GM19455 (cell line): ENCODE measurements at regions not wholly inside any gene's neighbourhood (a gene's known extent, or its start where the extent isn't known, plus 50 kb on each side); places are given as distances from the start of the nearest gene placed in this dataset.

Experiments
- ATAC-seq: cut with Tn5 transposase; IDR thresholded peaks from one replicate; pipeline ENCODE4 v1.9.1; 2021; ENCODE audit not compliant: unreplicated experiment

DNA sequence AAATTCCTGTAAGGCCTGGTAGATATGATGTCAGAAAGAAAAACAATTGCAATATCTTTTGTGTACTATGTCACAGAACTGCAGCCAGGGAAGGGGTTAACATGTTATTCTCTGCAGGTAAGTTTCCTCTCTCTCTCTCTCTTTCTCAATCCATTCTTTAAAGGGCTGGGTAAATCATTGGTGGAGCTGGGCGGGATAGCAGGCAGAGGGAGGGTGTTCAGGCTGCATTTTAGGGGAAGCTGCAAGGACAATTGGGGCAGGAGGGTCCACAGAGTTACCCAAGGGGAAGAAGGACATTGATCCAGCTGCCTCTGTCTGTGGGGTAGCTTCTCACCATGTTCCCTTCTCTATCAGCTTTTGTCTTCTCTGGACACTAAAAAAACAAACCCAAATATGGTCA is 153.9 kb upstream of the BMPER start:
- no peak for ATAC-seq

DNA sequence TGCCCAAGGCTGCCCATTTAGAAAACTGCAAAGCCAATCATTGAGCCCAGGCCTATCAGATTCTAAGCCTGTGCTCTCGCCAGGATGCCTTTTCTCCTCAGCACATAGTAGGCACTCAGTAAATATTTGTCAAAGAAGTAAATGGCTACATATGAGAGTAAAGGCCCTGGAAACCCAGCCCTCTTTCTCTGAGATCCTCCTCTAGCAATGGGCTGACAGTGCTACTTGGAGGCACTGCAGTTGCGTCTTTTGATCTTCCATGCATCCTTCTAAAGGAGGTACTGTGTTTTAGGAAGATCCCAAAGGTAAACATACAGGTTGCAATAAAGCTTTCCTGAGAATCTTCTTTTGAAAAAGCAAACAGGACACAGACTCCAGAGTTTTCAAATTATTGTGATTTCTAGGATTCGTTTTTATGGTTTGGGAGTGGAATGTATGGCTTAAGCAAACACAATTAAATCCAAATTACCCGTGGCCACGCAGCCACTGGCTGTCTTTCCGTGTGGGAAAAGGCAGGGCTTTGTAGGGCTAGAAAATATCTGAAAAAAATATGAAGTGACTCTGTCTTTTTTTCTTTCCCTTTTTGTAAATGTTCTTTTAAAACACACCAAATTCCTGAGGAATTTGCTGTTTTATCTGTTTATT is 151.3 kb upstream of the BMPER start:
- ATAC-seq = no peak

DNA sequence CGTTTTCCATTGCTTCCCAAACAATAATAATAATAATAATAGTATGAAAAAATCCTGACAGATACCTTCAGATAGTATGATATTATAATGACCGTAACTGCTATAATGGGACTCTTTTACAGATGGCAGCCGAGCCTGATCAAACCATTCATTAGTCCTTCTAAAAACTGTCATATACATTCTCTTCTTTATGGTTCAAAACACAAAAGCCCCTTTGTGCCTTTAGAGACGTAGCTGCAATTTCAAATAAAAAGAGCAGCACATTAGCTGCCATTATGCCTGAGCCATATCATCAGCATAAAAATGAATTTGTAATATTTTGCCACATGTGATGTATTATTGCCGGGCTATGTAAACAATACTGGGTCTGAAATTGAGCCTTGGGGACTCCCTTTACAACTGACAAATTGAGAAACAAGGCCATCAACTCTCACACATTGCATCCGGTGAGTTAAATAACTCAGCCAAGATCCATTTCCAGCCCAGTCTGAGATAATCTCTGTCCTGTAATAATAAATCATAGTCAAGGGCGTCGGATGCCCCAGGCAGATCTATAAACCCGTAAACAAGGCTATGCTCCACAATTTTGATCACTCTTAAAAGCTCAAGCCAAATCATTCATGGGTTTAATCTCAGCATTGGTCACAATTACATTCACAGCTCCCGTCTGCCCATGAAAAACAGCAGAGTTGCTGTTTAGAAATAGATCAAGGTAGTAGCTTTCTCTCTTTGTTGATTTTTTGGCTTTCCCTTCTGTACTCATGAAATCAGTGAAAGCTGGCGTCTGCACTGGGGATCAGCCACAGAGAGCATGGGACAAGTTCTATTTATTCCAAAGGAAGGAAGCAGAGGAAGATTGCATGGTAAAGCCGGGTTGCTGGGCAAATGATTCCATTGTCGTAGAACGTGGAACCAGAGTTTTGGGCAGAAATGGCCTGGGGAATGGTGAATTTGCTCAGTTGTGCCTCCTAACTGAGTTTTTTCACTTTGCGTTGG is 150.1 kb upstream of the BMPER start:
- no peak for ATAC-seq

DNA sequence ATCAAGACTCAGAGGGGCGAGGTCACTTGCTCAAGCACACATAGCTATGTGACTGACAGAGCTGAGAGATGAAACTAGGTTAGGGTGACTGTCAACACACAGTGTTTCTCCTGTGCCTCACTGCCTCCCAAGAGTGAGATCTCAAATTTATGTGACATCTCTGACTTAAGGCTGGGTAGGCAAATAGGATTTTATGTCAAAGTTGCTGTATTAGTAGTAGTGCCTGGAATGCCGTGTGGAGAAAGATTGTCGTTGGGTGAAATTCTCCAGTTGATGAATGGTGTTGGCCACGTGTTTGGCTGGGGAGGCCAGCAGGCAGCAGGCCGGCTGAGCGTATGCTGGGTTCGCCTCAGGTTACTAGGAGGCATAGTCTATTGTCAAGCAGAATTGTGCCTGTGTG is 148.3 kb upstream of the BMPER start:
- ATAC-seq = no peak

DNA sequence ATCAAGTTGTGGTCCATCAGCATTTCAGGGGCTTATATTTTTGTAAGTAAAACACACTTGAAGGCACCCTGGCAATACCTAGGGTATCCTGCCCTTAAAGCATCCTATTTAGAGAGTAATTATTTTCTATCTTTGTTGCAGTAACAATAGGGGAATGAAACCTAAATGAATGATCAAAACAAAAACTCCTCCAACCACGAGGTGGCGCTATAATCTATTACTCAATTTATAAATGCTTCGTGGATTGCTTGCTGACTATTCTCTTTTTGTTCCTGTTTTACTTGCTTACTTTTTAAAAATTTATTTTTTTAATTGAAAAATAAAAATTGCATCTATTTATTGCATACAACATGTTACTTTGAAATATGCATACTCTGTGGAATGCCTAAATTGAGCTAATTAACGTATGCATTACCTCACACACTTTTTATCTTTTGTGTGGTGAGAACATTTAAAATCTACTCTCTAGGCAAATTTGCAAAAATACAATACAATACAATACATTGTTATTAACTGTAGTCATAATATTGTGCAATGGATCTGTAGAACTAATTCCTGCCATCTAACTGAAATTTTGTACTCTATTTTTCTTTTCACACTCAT is 147.7 kb upstream of the BMPER start:
- no peak for ATAC-seq

DNA sequence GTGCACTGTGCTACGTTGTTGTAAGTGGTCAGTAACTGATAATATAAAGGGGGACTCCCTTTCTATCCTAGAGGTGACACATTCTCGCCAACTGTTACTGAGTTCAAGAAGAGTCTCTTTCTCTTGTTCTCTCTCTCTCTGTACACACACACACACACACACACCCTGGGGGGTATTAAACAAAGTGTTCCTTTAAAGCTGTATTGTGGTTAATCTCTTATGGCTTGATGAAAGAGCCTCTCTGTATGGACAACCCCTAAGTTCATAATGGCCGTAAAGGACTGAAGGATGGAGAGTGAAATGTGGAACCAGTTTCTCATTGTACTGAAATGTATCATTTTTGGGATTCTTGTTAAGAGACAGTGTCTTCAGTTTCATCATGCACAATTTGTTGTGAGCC is 145.2 kb upstream of the BMPER start:
- no peak for ATAC-seq

DNA sequence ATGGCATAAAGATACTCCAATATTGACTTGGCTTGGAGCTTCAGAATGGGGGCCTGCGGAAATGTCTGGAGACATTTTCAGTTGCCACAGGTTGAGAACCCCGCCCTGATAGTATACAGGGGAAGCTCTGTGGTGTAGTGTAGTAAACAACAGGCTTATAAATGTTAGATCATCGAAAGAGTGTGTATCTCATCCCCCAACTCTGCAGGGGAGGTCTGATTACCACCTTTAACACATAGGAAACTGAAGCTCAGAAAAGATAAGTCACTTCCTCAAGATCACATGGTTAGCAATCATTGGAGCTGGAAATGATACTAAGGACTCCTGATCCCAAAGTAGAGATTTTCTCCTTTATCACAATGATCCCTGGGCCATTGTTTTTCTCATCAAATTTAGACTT is 144.5 kb upstream of the BMPER start:
- ATAC-seq = no peak

DNA sequence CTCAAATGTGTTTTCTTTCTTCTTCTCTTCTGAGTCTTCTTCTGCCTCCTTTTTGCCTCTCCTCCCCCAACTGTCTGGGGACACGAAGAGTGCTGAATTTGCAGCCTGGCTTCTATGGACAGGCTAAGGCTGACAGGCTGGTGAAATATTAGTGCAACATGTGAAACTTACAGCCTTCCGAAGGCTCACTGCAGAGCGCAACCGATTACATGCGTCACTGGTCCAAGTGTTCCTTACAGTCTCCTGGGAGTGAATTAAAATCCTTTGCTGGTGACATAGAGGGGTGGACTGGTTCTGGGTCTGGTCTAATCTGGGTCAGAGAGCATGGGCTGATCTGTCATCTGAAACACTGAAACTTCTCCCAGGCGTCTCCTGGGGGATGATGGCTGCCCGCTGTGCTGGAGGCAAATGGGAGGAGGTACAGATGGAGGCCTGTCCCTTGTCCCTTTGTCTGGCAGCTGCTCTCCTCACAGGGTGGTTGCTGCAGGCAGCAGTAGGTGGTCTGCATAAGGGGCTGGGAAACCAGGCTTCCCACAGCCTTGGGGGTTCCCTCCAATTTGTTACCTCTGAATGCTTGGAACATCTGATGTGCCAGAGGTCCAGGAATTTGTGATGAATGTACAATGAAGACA is 143.8 kb upstream of the BMPER start:
- ATAC-seq = no peak

DNA sequence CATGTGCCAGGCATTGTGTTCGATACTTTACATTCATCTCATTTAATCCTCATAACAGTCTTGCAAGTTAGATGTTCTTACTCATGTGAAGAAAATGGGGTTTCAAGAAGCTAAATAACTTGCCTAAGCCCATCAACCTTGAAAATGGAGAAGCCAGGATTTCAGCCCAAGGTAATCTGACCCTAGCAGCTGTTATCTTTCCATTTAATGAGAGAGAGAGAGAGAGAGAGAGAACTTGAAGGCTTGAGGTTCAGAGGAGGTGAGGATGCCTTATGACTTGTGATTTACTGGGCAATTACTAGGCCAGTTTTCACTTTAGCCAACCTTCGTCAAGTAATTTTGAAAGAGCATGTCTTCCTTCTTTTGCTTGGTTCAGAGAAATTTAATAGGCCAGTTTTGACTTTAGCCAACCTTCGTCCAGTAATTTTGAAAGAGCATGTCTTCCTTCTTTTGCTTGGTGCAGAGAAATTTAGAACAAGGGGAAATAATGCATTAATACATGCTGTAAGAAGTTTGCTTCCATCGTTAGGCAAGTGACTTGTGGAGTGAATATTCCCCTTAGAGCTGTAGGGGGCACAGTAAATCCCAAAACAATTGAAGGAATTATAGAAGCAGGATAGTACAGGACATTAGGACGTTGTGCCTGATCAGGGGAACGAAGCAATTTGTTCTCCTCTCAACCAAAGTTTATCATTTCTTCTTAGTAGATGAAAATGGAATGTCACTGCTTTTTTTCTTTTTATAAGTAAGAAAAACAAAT is 143.0 kb upstream of the BMPER start:
- no peak for ATAC-seq

DNA sequence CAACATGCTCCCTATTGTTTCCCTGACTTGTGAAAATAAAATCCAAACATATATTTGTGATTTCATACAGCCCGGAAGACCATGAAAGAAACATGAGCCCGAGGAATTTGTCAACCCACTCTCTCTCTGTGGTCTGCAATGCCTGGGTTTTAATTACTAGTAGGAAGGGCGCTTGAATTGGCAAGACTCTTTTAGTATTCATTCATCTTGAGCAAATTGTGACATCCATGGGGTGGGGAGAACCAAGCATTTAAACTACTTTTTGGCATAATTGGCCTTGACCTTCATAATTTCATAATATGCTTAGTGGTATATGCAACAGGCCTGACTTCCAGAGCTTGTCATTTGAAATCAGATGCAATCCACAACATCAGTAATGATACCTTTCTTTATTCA is 142.4 kb upstream of the BMPER start:
- ATAC-seq = no peak

DNA sequence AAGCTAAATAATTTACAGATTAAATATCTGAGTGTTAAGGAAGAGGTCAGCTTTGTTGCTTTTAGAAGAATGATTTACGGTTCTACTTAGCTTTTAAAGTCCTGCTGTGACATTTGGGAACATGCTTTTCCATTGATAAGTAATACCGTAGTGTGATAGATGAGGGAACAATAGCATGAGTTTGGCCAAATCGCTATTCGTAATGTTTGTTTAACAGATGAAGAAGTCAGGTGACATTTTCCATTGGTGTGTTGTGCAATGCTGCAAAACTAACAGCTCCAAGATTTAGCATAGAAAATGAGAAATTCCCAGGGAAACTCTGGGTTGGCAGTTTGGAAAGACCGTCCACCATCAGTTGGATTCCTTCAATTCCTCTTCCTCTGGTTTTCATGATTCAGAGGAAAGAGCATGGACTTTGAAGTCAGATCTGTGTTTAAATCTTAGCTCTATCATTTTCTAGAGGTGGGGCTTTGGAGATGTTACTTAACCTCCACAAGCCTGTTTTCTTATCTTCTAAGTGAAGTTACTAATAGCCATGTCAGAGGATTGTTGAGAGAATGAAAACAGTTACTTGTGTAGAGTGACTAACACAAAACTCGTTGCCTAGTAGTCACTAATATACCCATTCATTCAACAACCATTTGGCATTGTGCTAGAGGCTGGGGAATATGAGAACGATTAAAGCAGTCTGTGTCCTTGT is 140.4 kb upstream of the BMPER start:
- ATAC-seq = no peak

DNA sequence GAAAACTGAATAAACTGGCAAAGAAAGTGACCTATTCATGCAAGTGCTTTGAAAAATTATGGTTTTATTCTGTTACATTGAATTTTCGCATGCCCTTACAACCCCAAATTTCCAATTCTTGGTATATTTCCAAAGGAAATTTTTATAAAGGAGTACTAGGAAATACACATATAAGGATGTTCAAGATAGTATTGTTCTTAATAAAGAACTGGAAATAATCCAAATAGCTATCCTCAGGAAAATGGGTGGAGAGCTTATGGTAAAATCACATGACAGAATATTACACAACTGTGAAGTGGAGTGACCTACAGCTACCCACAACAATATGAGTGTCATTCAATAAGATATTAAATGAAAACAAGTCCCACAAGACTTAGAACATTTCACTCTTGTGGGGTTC is 138.9 kb upstream of the BMPER start:
- no peak for ATAC-seq

DNA sequence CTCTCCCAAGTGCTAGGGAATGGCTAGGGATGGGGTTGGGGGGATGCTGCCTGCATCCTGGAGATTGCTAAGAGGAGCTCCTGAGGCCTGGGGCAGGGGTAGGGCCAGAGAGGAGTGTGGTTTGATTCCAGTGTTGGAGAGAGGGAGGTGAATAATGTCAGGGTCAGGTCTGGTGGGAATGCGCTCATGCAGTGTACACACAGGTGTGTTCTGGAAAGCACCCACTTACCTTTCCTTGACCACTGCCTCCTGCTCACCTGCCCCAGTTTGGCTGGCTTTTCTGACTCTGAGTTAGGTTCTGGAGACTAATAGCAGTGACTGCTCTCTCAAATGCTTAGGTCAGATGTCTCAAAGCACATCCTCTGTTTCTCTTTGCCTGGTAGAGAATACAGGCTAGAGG is 135.4 kb upstream of the BMPER start:
- no peak for ATAC-seq

DNA sequence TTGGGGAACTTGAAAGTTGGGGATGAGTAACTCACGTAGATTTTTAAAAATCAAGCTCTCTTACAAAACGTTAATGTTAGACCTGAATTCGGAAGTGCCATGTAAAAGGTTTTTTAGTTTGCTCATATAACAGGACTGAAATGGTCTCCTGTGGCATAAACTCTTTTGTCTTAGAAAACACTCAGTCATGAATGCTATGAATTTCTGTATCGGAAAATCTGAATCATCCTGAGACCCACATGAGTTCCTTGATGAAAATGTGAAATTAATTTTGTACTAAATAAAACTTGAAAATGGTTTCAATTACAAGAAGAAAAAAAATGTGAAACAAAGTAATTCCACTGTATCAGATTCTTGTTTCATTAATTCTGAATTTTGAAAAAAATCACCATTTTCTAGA is 134.8 kb upstream of the BMPER start:
- no peak for ATAC-seq

DNA sequence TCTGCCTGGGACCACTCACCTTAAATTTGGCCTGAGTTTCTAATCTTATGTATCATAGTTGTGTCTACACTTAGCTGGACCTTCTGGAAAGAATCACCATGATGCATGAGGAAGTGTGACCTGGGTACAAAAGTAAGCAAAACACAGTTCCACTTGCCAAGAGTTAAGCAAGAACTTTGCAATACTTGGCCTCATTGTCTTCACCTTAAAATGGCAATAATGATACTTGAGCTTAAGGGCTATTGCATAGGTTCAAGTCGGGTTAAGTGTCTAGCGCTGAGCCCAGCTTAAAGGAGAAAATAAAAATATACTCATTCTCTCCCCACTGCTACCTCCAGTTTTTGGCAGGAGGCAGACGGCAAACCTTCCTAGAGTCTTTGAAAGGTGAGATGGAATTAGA is 133.9 kb upstream of the BMPER start:
- ATAC-seq = no peak

DNA sequence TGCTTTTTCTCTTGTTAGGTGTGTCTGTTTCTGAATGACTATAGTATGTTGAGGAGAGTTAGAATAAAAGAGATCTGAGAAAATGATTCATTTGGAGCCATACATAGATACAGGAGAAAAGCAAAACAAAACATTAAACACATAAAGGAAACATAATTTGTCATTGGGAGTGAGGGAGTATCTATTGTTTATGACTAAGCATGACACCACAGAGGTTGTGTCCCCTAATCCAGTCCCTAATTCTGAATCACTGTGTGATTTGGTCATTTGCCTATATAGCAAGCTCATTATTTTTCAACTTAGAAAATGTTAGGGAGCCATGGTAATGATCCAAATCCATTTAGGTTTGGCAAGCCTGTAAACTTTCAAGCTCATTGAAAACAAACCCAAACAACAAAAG is 132.3 kb upstream of the BMPER start:
- no peak for ATAC-seq

DNA sequence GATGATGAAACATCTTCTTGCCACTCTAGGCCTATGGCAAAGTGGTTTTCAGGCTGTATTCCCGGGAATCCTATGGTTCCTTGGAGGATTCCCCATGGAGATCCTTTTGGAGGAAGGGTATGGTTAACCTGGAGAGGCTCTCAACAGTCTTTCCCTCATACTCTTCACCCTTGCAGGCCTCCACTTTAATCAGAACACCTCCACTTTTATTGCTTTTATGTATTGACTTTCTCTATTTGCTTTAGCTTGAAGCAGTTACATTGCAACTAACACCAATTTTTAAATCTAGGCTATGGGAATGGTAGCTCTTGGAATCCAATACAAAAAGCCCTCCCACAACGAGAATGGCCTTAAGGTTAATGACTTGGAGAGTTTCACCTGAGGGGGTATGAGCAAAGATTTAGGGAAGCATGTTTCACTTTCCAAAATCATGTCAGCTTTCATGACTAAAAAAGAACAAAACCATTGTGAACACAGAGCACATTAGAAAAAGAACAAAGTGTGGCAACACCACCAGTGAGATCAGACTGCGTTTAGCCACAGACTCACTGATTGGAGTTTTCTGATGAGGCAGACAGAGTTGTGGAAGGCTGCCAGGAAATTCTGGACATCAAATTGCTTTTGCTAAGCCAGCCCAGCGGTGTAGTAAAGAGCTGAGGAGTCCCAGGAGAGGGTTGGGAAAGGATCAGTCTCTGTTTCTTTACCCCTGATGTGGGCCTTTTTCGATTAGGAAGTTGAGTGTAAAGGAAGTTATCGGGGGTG is 130.4 kb upstream of the BMPER start:
- no peak for ATAC-seq

DNA sequence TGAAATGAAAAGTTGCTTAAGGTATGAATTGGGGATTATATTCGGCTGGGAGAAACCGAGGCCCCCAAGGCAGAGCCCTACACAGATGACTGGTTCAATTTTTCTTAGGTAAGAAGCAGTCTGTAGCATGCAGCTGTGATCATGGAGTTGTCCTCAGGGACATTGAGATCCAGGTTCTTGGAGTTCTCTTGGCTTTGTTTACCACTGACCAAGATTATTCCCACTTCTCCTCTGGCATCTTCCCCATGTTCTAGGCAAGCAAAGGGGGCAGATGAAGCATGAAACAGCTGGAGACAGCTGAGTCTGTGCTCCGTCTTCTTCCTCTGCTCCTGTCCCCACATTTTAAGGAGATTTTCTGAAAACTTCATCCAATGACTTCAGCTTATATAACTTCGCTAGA is 129.5 kb upstream of the BMPER start:
- ATAC-seq = no peak

DNA sequence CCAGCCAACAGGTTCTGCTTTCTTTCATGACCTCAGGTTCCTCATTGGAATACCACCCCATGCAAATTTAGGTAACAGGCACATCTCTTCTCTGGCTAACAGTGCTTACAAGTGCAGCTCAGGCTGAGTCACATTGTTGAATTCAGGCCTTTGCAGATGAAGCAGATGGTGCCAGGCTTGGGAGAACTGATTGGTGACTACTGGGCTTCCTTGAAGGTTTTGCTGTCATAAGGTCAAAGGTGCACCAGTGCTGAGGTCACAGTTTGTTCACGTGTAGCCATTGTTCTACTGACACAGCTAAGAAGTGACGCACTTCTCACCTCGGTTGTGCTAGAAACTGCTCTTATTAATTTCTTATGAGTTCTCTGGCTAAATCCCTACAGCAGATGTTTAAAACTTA is 128.6 kb upstream of the BMPER start:
- no peak for ATAC-seq

DNA sequence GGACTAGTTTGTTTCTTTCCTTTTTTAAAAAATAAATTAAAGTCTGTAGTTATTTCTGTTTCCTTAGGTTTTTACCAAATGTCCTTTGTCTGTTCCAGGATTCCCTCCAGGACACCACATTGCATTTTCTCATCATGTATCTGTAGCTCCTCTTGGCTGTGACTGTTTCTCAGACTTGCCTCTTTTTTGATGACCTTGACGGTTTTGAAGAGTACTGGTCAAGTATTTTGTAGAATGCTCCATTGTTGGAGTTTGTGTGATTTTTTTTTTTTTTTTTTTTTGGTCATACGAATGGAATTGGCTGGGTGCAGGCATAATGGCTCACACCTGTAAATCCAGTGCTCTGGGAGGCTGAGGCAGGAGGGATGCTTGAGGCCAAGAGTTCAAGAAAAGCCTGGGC is 127.1 kb upstream of the BMPER start:
- no peak for ATAC-seq
